ENCODE measurements at regions not wholly inside any gene's neighbourhood (a gene's known extent, or its start where the extent isn't known, plus 50 kb on each side); places are given as distances from the start of the nearest gene placed in this dataset.

DNA sequence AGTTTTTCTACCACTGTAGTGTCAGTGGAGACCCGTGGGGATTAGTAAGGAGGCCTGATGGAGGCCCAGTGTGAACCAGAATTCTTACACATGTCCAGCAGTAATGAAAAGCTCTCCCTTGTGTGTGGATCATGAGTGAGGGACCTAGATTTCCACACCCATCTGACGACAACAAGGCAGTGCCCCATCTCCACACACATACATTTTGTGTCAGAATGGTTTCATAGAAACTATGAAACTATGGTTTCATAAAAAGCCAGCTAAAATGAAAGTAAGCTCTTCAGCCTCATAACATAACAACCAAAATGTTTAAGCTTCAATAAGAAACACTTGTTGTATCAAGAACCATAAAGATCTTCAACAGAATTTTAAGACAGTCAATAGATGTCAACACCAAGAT is 884.5 kb upstream of the ADGRL3 start:
- POLR2A ChIA-PET: no interaction called here
- H3K27me3 Mint-ChIP-seq (ENCODE audit: low read depth): no peaks in the 10 kb centered on the region

GRCh38 chr4:60326735-60327134 is 873.4 kb upstream of the ADGRL3 start:
- Mint-ChIP-seq H3K27ac (no peak overlapping the region), H3K9me3 (no peaks in the 10 kb centered on the region), H3K27me3 (ENCODE audit: low read depth) (no peaks in the 10 kb centered on the region), H3K4me1 (no peaks in the 10 kb centered on the region), H3K4me3 (no peak overlapping the region), H3K36me3 (no peaks in the 10 kb centered on the region)
- no peak for DNase-seq (ENCODE audit: low spot score)
- CTCF ChIA-PET: no interaction called here
- TF ChIP-seq ZNF416 (CRISPR knock-in tag; IDR thresholded peaks at IDR 0.05) (no peak), NR3C1 (CRISPR knock-in tag; conservative IDR thresholded peaks at IDR 0.05; ENCODE audit: low read depth) (no peak), MYBL2 (CRISPR knock-in tag; IDR thresholded peaks at IDR 0.05) (no peak), ZNF138 (CRISPR knock-in tag; conservative IDR thresholded peaks at IDR 0.05) (no peak), GTF2I (CRISPR knock-in tag; conservative IDR thresholded peaks at IDR 0.05) (no peak)
- TF ChIP-seq, protein P1, sequence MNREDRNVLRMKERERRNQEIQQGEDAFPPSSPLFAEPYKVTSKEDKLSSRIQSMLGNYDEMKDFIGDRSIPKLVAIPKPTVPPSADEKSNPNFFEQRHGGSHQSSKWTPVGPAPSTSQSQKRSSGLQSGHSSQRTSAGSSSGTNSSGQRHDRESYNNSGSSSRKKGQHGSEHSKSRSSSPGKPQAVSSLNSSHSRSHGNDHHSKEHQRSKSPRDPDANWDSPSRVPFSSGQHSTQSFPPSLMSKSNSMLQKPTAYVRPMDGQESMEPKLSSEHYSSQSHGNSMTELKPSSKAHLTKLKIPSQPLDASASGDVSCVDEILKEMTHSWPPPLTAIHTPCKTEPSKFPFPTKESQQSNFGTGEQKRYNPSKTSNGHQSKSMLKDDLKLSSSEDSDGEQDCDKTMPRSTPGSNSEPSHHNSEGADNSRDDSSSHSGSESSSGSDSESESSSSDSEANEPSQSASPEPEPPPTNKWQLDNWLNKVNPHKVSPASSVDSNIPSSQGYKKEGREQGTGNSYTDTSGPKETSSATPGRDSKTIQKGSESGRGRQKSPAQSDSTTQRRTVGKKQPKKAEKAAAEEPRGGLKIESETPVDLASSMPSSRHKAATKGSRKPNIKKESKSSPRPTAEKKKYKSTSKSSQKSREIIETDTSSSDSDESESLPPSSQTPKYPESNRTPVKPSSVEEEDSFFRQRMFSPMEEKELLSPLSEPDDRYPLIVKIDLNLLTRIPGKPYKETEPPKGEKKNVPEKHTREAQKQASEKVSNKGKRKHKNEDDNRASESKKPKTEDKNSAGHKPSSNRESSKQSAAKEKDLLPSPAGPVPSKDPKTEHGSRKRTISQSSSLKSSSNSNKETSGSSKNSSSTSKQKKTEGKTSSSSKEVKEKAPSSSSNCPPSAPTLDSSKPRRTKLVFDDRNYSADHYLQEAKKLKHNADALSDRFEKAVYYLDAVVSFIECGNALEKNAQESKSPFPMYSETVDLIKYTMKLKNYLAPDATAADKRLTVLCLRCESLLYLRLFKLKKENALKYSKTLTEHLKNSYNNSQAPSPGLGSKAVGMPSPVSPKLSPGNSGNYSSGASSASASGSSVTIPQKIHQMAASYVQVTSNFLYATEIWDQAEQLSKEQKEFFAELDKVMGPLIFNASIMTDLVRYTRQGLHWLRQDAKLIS (CRISPR knock-in tag; IDR thresholded peaks at IDR 0.05; ENCODE audit: borderline replicate concordance): no peak
- ATAC-seq: no peak
- POLR2A ChIA-PET: no interaction called here

More for the DNA sequence above, 884.5 kb upstream of the ADGRL3 start:
- ATAC-seq (no peak), DNase-seq (ENCODE audit: low spot score) (no peak)
- Mint-ChIP-seq H3K27ac (no peak overlapping the region), H3K36me3 (peaks cover 3% of the 10 kb centered on the region; the same call in 1 of the 2 replicates), H3K4me1 (peaks cover 5% of the 10 kb centered on the region; the same call in 1 of the 2 replicates), H3K4me3 (no peak overlapping the region), H3K9me3 (peaks cover 32% of the 10 kb centered on the region)
- no peak for TF ChIP-seq NFE2L1 (CRISPR knock-in tag; IDR thresholded peaks at IDR 0.05)
- no peak for TF ChIP-seq ATF6 (CRISPR knock-in tag; IDR thresholded peaks at IDR 0.05)
- TF ChIP-seq ZNF423 (CRISPR knock-in tag; IDR thresholded peaks at IDR 0.05): no peak
- TF ChIP-seq IRF2 (CRISPR knock-in tag; IDR thresholded peaks at IDR 0.05; ENCODE audit: borderline replicate concordance, low read depth): no peak
- TF ChIP-seq ZNF317 (CRISPR knock-in tag; IDR thresholded peaks at IDR 0.05; ENCODE audit: borderline replicate concordance, low read depth): no peak
- TF ChIP-seq, protein P2, sequence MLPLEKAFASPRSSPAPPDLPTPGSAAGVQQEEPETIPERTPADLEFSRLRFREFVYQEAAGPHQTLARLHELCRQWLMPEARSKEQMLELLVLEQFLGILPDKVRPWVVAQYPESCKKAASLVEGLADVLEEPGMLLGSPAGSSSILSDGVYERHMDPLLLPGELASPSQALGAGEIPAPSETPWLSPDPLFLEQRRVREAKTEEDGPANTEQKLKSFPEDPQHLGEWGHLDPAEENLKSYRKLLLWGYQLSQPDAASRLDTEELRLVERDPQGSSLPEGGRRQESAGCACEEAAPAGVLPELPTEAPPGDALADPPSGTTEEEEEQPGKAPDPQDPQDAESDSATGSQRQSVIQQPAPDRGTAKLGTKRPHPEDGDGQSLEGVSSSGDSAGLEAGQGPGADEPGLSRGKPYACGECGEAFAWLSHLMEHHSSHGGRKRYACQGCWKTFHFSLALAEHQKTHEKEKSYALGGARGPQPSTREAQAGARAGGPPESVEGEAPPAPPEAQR (CRISPR knock-in tag; IDR thresholded peaks at IDR 0.05): no peak
- TF ChIP-seq NFYB (CRISPR knock-in tag; conservative IDR thresholded peaks at IDR 0.05; ENCODE audit: low read depth): no peak
- TF ChIP-seq SMAD3 (CRISPR knock-in tag; IDR thresholded peaks at IDR 0.05; ENCODE audit: borderline replicate concordance): no peak
- CTCF ChIA-PET: no interaction called here

DNA sequence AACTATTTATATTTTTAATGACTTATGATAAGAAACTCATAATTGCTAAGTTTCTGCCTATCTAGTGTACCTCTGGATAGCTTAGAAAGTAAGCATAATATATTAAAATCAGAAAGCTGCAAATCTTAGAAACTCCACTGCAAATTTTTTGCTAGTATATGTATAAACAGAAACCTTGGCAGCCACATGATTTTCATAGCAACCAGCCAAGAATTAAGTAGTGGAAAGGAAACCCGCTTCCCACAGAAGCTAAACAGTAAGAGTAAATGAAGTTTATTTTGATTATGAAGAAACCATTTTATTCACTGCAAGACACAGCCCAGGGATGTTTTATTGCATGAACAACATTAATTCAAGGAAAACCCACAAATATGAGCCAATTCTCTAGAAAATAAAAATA is 872.5 kb upstream of the ADGRL3 start:
- POLR2A ChIA-PET: no interaction called here
- H3K27ac Mint-ChIP-seq: no peak overlapping the region
- H3K27me3 Mint-ChIP-seq (ENCODE audit: low read depth): no peaks in the 10 kb centered on the region
- H3K4me3 Mint-ChIP-seq: no peak overlapping the region
- no peak for TF ChIP-seq RELA (CRISPR knock-in tag; IDR thresholded peaks at IDR 0.05; ENCODE audit: borderline replicate concordance)
- no peak for TF ChIP-seq ZNF219 (CRISPR knock-in tag; IDR thresholded peaks at IDR 0.05; ENCODE audit: borderline replicate concordance)
- no peak for TF ChIP-seq ZNF317 (CRISPR knock-in tag; IDR thresholded peaks at IDR 0.05; ENCODE audit: borderline replicate concordance, low read depth)
- no peak for TF ChIP-seq NFATC4 (CRISPR knock-in tag; IDR thresholded peaks at IDR 0.05)
- no peak for TF ChIP-seq ZNF281 (CRISPR knock-in tag; IDR thresholded peaks at IDR 0.05)
- TF ChIP-seq, protein P3, sequence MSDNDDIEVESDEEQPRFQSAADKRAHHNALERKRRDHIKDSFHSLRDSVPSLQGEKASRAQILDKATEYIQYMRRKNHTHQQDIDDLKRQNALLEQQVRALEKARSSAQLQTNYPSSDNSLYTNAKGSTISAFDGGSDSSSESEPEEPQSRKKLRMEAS (CRISPR knock-in tag; IDR thresholded peaks at IDR 0.05): no peak
- TF ChIP-seq ZBTB21 (CRISPR knock-in tag; IDR thresholded peaks at IDR 0.05; ENCODE audit: borderline replicate concordance): no peak
- TF ChIP-seq, protein P4, sequence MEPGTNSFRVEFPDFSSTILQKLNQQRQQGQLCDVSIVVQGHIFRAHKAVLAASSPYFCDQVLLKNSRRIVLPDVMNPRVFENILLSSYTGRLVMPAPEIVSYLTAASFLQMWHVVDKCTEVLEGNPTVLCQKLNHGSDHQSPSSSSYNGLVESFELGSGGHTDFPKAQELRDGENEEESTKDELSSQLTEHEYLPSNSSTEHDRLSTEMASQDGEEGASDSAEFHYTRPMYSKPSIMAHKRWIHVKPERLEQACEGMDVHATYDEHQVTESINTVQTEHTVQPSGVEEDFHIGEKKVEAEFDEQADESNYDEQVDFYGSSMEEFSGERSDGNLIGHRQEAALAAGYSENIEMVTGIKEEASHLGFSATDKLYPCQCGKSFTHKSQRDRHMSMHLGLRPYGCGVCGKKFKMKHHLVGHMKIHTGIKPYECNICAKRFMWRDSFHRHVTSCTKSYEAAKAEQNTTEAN (CRISPR knock-in tag; IDR thresholded peaks at IDR 0.05): no peak
- no peak for TF ChIP-seq IRF2 (CRISPR knock-in tag; IDR thresholded peaks at IDR 0.05; ENCODE audit: borderline replicate concordance, low read depth)
- H3K4me1 Mint-ChIP-seq: no peaks in the 10 kb centered on the region
- no peak for DNase-seq (ENCODE audit: low spot score)
- CTCF ChIA-PET: no interaction called here
- H3K9me3 Mint-ChIP-seq: no peaks in the 10 kb centered on the region
- no peak for ATAC-seq
- no peaks in the 10 kb centered on the region for H3K36me3 Mint-ChIP-seq

All from WTC11 (cell line).